Endothelial cell of umbilical vein (primary cell): ENCODE measurements at regions not wholly inside any gene's neighbourhood (a gene's known extent, or its start where the extent isn't known, plus 50 kb on each side); places are given as distances from the start of the nearest gene placed in this dataset.

ENCODE experiments used
- CTCF ChIP-seq, 2 donors: IDR thresholded peaks; 1 replicate in 1 of 2; 2 replicates in 1 of 2; pipeline ENCODE4 v1.5.1; 2011; ENCODE audit warnings: low read length in 2 of 2, mild to moderate bottlenecking in 2 of 2, moderate library complexity in 2 of 2, control low read depth in 1 of 2, inconsistent platforms in 1 of 2, low read depth in 1 of 2; ENCODE audit not compliant: insufficient read depth in 1 of 2; ENCODE audit errors: extremely low read depth in 1 of 2
- EZH2 ChIP-seq: IDR thresholded peaks from 2 replicates; pipeline ENCODE4 v1.6.1; 2012; ENCODE audit warnings: borderline replicate concordance, low read depth, mild to moderate bottlenecking, moderate library complexity, low read length, inconsistent platforms; ENCODE audit not compliant: severe bottlenecking
- GATA2 ChIP-seq: IDR thresholded peaks from 2 replicates; pipeline ENCODE4 v1.7.0; 2011; ENCODE audit warnings: low read depth, mild to moderate bottlenecking, moderate library complexity, mixed read lengths, low read length; ENCODE audit not compliant: insufficient read length, insufficient read depth
- POLR2A ChIP-seq: IDR thresholded peaks from 2 replicates; pipeline ENCODE4 v1.6.1; 2012; ENCODE audit warnings: low read depth, mild to moderate bottlenecking, control low read depth, low read length

- no peak for TF ChIP-seq EZH2
- no peak for TF ChIP-seq POLR2A
- no peak for TF ChIP-seq GATA2
- no peak for TF ChIP-seq CTCF (IDR thresholded peaks at IDR 0.05; ENCODE audit: extremely low read depth in 1 of 2, insufficient read depth in 1 of 2, low read depth in 1 of 2, low read length in 2 of 2)
Measured at GRCh38 chr6:119552021-119552420, 202.5 kb upstream of the MAN1A1 start.
